GM18505 (cell line): ENCODE measurements at regions not wholly inside any gene's neighbourhood (a gene's known extent, or its start where the extent isn't known, plus 50 kb on each side); places are given as distances from the start of the nearest gene placed in this dataset.

Experiments used
- ATAC-seq: cut with Tn5 transposase; IDR thresholded peaks from one replicate; pipeline ENCODE4 v1.9.1; 2021; ENCODE audit not compliant: unreplicated experiment
- POLR2A ChIP-seq: IDR thresholded peaks from 4 replicates; pipeline ENCODE4 v1.6.1; 2011; ENCODE audit warnings: borderline replicate concordance; ENCODE audit not compliant: insufficient read depth, insufficient read length; ENCODE audit errors: extremely low read depth

DNA sequence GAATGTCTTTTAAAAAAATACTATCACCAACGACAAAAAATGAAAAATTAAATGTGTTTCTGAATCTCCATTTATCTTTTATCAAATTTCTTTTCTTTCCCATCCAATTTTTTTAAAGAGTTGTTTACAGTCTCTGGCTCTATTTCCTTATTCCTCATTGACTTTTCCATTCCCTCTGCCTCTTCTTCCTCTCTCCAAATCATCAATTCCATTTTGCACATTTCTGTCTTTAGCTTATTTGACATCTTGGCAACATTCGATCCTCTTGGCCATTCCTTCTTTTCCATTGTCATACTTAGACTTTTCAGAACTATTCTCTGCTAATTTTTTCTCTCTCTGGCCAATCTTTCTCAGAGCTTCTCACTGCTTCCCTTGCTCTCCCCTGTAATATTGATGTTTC is 497.6 kb downstream of the PLPP3 start:
- ATAC-seq = no peak
- no peak for TF ChIP-seq POLR2A

DNA sequence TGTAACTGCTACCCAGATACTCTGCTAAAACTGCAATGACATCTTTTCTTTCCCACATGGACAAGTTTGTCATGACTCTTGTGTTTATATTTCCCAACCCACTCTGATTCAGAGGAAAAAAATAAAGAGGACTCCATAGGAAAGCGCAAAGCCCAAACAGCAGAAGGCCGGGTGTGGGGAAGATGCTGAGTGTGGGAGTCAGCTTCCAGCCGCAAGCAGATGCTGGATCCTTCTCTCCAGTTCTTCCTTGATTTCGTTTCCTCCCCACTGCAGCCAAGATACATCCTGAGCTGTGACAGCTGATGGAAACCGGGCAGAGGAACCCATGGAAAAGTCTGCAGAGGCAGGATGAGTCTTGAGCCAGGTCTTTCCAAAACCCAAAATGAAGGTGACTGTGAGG is 498.2 kb downstream of the PLPP3 start:
- no peak for TF ChIP-seq POLR2A
- ATAC-seq = no peak

DNA sequence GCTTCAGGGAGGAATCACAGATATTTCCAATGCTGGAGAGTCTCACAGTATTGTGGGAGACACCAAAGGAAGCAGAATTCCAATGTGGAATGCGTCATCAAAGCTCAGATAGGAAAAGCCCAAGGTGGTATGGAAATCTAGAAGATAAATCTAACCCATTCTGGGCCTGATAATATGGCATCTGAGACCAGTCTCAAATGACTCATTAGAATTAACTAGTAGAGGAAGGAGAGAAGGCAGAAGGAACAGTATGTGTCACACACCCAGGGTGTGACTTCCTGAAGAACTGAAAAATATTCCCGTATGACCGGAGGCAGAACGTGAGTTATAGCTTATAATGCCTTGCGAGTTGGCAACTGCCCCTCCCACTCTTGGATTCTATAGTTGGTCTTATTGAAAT is 499.2 kb downstream of the PLPP3 start:
- no peak for ATAC-seq
- TF ChIP-seq POLR2A = no peak

DNA sequence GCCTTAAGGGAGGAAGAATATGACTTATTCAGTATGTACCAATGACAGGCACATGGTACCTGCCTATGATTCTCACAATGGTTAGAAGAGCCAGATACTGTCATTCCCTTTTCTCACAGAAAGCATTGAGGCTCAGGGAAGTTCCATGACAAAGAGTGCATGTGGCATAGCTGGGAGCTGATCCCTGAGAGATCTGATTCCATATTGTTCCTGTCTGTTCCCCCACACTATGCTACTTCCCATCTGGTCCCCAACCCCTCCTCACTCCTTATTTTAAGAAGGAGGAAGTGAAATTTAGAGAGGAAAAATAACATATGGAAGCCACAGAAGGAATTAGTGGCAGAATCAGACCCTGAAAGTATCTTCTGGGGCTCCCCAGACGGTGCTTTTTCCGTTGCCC is 500.0 kb downstream of the PLPP3 start:
- no peak for ATAC-seq
- TF ChIP-seq POLR2A = no peak

DNA sequence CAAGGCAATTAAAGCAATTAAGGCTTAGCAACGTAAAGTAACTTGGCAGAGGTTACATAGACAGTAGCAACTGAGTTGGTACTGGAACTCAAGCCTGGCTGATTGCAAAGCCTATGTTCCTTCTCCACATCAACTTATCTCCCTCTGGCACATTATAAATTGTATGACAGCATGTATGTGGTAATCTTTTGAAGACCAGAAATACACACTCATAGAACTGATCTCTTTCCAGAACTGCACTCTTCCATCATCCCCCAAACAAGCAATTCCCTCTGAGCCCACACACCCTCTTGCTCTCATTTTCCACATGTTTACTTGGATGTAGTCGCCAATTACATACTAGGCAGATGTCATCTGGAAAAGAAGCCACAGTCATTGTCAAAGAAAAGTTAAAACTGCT is 502.2 kb downstream of the PLPP3 start:
- no peak for ATAC-seq
- no peak for TF ChIP-seq POLR2A

DNA sequence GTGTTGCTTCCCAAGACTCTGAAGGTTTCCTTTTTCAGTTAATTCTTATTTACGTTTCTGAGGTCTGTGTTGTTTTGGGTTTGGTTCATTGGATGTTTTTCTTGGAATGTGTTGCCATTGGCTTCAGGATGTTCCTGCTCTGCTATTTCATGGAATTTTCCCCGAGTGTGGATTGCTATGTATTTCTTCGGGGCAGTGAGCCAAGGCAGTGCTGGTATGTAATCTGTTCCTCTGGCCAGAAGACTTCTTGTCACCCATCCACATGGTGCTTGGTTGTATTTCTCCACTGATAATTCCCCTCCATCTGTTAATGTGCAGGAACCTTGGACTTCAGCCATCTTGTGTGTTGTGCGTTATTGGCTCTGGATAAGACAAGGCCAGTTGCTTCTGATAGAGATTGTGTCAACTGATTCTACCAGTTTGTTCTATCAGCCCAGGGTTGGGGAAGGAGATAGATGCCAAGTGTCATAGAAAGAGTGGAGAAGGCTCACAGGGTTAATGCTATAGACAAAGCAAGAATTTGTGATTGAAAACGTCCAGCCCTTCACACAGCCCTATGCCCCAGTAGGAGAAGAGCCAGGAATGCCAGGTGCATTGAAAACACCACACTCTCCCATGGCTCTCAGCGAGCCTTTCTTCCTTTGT is 505.2 kb downstream of the PLPP3 start:
- TF ChIP-seq POLR2A = no peak
- ATAC-seq = no peak

DNA sequence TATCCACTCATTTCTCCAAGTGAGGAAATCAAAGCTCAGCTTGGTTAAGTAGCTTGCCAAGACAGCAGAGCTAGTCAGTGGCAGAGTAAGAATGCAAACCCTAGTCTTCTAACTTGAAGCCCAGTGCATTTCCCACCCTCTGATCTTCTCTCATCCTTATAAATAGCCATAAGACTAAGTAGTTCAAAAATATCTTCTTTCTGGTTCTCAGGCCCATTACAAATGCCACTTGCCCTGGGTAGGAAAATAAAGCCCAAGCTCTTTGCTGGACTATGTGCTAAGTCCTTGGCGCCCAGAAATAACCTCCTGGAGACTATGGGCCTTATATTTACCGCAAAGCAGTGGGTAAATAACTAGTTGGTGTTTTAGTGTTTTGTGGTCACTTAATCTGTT is 505.8 kb downstream of the PLPP3 start:
- no peak for ATAC-seq
- no peak for TF ChIP-seq POLR2A

DNA sequence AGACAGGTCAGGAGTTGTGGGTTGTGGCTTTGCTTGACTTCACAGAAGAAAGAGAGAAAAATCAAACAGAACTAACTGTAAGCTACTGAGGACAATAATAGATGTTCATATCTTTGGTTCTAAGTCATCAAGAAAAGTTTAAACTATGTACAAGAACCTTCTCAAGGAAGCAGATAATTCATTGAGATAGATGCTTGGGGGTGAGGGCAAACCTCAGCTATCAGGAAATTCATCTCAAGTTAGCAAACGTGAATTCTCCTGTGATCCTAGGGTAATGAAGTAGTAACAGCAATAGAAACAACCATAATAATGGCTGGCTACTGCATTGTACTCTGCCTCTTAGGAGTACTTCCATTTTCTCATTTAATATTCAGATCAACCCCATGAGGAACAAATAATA is 506.2 kb downstream of the PLPP3 start:
- no peak for TF ChIP-seq POLR2A
- no peak for ATAC-seq

DNA sequence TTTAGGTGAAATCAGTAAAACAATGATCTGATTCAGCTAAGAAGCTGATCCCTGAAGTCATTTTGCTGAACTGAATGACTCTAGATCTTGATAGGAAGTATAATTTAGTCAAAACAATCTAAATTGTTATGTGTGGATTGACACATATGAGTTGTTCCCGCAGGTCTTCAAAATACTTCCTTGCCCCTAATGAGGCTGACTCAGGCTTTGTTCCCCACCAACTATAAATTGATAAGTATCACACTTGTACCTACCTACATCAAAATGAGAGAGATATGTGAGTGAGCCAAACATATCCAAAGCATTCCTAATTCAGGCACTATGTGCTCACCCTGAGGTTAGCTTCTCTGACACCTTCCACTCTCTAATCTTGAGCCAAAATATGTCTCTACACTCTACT is 507.1 kb downstream of the PLPP3 start:
- TF ChIP-seq POLR2A = no peak
- no peak for ATAC-seq

DNA sequence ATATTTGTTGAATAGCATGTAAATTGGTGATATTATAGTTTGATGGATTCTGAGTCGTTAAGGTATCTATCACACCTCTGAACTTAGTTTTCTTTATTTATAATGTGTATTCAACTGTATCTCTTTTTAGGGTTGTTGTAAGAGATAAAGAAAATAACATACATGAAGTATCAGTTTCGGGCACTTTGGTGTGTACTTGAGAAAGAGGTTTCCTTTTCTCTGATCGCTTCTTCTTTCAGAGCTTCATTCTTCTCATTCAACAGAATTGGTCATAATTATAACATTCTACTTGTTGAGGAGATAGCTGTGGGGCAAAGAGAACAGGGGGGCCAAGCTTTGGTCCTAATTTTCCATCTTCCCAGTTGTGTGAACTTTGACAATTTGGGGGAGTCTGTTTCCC is 508.0 kb downstream of the PLPP3 start:
- no peak for ATAC-seq
- TF ChIP-seq POLR2A = no peak

DNA sequence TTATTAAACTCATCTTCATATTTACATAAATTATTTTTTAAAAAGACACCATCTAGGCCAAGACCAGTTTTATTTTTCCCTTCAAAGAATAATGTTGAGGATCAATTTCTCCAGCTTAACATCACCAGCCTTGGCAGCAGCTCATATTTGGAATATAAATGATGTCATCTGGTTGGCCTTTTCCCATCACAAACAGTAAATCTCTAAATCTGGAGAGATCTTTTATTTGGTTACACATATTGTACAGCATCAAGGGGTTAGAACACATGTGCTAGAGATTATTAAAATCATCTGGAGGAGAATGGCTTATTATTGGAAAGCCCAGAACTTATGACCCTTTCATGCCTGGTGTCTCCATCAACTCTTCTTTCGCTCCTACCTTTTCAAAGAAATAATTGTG is 508.8 kb downstream of the PLPP3 start:
- ATAC-seq = no peak
- no peak for TF ChIP-seq POLR2A

DNA sequence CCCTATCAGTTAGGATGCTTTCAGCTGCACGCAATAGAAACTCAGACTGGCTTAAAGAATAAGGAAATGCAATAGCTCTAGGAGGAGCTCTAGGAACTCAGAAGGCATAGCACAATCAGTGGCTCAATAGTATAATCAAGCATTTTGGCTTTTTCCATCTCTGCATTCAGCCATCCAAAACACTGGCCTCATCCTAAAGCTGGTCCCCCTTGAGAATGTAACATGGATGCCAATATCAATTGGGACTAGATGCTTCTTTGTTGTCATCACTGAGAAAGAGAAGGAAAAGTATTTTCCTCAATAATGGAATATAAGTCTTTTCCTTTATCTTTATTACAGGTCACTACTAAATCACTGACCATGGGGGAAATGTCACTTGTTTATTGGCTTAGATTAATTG is 509.5 kb downstream of the PLPP3 start:
- ATAC-seq = no peak
- no peak for TF ChIP-seq POLR2A

DNA sequence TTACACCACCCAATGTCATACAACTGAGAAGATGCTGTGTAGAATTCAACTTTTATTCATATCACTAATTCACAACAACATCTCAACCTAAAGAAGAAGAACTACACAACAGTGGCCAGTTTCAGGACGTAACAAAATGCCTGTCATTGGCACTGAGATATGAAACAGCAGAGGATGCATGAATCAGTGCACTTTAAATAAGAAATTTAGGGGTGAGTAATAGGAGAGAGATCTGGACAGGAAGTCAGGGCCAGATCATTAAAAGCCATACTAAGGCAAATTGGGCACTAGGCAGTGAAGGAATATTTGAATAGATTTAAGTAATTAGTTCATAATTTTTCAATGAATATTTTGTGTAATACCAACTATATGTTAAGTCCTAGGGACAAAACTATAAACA is 510.5 kb downstream of the PLPP3 start:
- TF ChIP-seq POLR2A = no peak
- ATAC-seq = no peak

DNA sequence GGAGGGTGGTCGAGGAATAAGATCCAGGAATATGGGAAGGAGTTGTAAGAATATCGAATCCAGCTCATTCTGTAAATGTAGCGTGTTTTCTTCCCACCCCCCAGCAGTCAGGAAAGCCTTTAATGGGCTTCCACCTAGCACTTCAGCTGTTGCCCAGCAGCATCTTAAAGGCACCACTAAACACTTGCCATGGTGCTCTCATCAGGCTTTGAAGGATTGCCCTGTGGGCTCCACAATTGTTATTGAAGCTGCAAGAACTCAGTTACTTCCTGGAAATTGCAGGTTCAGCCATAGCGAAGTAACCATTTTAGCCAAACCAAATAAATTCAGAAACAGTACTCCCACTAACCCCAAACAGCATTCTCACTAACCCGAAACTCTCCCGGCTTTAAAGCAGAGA is 511.2 kb downstream of the PLPP3 start:
- TF ChIP-seq POLR2A = no peak
- ATAC-seq = no peak

DNA sequence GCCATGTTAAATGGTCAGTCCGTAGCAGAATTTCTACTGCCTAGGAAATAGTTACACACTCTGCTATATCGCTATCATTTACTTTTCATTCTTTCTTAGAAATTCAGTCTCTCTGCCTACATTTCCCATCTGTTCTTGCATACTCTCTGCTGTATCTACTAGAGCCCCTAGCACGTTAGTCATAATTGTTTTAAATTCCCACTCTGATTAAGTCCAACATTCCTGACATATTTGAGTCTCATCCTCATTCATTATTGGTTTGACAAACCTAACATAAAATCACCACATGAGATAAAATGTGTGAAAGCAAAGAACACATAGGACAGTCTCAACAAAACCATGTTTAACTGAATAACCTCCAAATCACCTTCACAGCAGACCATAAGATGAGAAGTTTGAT is 513.6 kb downstream of the PLPP3 start:
- no peak for TF ChIP-seq POLR2A
- no peak for ATAC-seq
